ENCODE measurements at regions not wholly inside any gene's neighbourhood (a gene's known extent, or its start where the extent isn't known, plus 50 kb on each side); places are given as distances from the start of the nearest gene placed in this dataset.

DNA sequence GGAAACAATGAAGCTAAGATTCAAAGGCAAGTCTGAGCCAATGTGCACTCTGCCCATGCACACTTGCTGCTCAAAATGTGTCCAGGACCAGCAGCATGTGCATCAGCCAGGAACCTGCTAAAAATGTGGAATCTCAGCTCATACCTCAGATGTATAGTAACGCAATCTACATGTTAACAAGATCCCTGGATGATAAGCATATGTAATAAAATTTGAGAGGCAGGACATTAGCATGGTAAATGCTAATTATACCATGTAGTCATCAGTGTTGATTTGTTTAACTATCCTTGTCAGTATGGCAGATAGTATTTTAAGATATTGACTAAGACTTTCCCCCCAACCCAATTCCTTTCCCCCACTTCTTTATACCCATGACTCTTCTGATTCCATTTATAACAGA, 379.6 kb downstream of the TOX3 start:
- TF ChIP-seq, protein P1, sequence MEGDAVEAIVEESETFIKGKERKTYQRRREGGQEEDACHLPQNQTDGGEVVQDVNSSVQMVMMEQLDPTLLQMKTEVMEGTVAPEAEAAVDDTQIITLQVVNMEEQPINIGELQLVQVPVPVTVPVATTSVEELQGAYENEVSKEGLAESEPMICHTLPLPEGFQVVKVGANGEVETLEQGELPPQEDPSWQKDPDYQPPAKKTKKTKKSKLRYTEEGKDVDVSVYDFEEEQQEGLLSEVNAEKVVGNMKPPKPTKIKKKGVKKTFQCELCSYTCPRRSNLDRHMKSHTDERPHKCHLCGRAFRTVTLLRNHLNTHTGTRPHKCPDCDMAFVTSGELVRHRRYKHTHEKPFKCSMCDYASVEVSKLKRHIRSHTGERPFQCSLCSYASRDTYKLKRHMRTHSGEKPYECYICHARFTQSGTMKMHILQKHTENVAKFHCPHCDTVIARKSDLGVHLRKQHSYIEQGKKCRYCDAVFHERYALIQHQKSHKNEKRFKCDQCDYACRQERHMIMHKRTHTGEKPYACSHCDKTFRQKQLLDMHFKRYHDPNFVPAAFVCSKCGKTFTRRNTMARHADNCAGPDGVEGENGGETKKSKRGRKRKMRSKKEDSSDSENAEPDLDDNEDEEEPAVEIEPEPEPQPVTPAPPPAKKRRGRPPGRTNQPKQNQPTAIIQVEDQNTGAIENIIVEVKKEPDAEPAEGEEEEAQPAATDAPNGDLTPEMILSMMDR (IDR thresholded peaks at IDR 0.05): no peak
- TF ChIP-seq POLR2A (IDR thresholded peaks at IDR 0.05): no peak

All from uterus (tissue), 2 donors.